Dermis microvascular lymphatic vessel endothelial cell (primary cell): ENCODE measurements at regions not wholly inside any gene's neighbourhood (a gene's known extent, or its start where the extent isn't known, plus 50 kb on each side); places are given as distances from the start of the nearest gene placed in this dataset.
A peak's percentile ranks its signal among the peaks of the same experiment; 100 is the strongest.
"Not testable (repeated sequence)": the region's sequence is repeated elsewhere in the genome, so short reads cannot be mapped to it uniquely, and the experiment has no call there.

Experiments
- DNase-seq, 2 donors: peaks; one replicate each; pipeline versions ENCODE4 v3.0.0 to v3.0.0-alpha.2; 2010; ENCODE audit warnings: low read depth in 2 of 2

- no peak for DNase-seq
Observed at GRCh38 chr4:60315586-60315985, 884.5 kb upstream of the ADGRL3 start.

GRCh38 chr4:60326735-60327134, 873.4 kb upstream of the ADGRL3 start:
- no peak for DNase-seq

DNA sequence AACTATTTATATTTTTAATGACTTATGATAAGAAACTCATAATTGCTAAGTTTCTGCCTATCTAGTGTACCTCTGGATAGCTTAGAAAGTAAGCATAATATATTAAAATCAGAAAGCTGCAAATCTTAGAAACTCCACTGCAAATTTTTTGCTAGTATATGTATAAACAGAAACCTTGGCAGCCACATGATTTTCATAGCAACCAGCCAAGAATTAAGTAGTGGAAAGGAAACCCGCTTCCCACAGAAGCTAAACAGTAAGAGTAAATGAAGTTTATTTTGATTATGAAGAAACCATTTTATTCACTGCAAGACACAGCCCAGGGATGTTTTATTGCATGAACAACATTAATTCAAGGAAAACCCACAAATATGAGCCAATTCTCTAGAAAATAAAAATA, 872.5 kb upstream of the ADGRL3 start:
- no peak for DNase-seq

DNA sequence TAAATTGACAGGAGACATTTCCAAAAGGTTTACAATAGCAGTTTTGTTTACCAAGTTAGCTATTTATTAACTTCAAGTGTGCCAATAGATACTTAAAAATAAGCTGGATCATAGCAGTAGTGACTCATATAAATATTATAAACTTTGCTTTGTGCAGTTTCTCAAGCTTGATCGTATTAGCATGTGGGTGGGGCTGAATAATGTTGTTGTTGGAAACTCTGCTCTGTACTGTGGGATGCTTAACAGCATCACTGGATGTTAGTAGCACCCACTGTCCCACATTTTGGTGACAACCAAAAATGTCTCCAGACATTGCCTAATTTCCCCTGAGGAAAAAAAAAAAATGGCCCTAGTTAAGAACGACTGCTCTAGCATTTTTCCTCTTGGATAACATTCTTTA, 855.2 kb upstream of the ADGRL3 start:
- no peak for DNase-seq

GRCh38 chr4:60345392-60345791, 854.7 kb upstream of the ADGRL3 start:
- no peak for DNase-seq

- no peak for DNase-seq
Observed at GRCh38 chr4:60359746-60360367, 840.3 kb upstream of the ADGRL3 start.

DNA sequence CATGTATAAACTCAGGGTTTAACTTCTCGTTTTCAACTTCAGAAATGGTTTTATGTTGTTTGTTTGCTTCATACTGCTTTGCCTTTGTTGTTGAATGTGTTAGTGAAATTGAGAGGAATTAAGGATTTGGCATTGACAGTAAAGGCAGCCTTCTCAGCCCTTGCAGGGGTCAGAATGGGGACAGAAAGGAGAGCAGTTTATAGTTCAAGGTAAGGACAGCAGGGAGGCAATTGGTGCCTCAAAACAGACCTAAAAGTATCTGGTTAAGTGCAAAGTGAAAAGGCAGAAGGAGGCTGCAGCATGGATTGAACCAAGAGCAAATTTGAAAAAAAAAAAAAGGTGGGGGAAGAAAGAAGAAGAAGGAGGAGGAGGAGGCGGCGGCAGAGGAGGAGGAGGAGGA, 835.0 kb upstream of the ADGRL3 start:
- no peak for DNase-seq

DNA sequence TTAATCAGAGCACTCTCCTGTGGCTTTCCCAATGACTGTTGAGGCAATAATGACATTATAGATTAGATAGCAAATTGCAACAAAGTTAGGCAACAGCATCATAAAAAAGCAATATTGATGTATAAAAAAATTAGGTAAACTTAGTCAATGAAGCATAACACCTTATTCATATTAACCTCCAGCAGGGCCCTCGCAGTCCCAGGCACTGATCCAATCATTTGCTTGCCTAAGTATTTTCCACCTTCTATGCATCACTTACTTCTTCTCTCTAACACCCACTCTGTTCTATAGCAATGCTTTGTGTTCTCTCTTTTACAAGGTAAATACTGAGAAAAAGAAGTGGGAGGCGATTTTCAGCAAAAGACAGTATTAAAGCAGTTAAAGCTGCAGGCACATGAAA, 833.5 kb upstream of the ADGRL3 start:
- DNase-seq = no peak

DNA sequence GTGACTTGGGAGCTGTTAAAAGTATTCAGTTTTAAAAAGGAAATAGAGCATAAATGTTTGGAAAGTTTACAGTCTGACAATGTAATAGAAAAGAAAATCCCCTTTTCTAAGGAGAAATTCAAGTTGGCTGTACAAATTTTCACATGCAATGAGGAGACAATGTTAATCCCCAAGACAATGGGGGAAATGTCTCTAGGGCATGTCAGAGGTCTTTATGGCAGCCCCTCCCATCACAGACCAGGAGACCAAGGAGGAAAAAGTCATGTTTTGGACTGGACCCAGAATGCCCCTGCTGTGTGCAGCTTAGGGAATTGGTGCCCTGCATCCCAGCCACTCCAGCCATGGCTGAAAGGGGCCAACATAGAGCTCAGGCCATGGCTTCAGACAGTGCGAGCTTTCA, 831.1 kb upstream of the ADGRL3 start:
- no peak for DNase-seq

- DNase-seq = no peak
Observed at GRCh38 chr4:60378010-60378409, 822.1 kb upstream of the ADGRL3 start.

DNA sequence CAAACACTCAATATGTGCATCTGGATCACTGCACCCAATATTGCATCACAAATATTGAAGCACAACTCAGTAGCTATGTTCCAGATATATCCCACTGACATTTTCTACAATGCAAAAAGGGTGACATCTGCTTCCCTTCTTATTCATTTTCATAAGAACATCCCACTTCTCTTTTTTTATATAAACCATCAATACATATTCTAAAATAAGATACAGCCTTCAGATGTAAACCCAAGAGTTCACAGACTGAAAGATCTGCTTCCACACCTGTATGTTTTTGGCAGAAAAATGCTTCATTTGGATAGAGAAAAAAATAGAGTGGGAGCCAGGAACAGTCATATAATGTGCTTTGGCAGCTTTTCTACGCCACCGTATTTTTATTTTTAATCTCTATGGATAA, 815.6 kb upstream of the ADGRL3 start:
- DNase-seq = no peak

DNA sequence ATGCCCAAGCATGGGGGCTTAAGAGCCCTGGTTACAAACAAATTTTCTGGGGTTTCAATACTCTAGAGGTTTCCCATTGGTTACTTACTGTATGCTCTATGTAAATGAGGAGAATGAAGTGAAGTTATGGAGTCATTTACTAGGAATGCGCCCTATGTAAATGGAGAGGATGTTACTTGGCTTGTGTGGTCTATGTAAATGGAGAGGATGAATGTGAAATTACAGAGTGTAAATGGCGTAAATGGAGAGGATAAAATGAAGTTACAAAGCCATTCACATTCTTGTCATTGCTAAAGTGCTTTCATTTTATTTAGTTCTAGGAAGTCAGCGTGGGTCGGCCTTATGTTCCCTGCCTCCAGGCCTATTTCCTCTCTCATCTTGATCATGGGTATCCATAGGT, 810.5 kb upstream of the ADGRL3 start:
- DNase-seq = no peak

DNA sequence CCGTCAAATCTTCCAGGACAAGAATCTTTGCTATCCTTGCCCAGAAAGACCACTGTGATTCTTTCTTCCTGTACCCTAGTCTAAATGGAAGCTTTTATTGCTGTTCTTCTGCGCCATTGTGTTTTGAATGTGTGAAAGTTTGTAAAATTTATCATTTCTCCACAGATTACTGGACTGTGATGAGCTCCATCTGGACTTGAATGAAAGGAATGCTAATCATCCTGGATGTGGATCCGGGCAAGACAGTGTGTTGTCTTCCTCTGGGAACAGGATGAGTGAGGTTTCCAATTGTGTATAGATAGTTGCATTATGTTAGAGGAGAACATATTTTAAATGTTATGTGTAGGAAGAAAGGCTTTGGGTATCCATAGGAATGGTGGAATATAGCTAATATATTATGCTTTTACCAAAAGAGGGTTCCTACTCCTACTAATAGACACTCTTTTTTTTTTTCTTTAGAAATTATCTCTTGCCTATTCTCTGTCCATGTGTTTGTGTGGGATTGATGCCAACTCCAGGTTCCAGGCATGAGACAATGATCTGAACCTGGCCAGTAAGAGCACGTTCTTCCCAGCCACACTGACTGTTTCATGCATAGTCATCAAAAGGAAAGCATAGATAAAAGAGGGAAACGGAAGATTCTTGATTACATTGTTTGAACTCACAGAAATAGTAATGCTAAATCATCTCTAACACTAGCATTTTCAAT, 803.6 kb upstream of the ADGRL3 start:
- peak; percentile 5 to 45 for DNase-seq

GRCh38 chr4:60400593-60400992, 799.5 kb upstream of the ADGRL3 start:
- no peak for DNase-seq

GRCh38 chr4:60404027-60404426, 796.1 kb upstream of the ADGRL3 start:
- no peak for DNase-seq

GRCh38 chr4:60422439-60422838, 777.7 kb upstream of the ADGRL3 start:
- DNase-seq = no peak

- not testable (repeated sequence) for DNase-seq
Observed at GRCh38 chr4:60423573-60424184, 776.4 kb upstream of the ADGRL3 start.

- no peak for DNase-seq
Observed at GRCh38 chr4:60432911-60433310, 767.2 kb upstream of the ADGRL3 start.

GRCh38 chr4:60443068-60443467, 757.1 kb upstream of the ADGRL3 start:
- no peak for DNase-seq

DNA sequence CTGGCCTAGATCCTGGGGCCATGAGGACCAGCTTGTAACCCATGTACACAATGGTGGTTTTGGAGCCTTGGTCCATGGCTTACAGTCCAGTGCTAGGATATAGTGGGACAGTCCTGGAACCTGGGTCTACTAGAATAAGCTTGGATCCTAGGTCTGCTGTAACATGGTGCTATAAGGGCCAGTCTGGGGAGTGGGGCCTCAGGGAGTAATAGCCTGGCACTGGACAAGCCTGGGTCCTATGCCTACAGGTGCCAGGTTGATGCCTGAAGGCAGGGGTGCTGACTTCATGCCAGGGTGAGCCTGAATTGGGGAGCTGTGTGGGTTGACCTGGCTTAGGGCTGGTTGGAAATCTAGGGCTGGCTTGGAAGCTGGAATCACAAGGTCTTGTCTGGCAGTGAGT, 756.3 kb upstream of the ADGRL3 start:
- no peak for DNase-seq

GRCh38 chr4:60450054-60450453, 750.1 kb upstream of the ADGRL3 start:
- no peak for DNase-seq

GRCh38 chr4:60452266-60452665, 747.9 kb upstream of the ADGRL3 start:
- no peak for DNase-seq

DNA sequence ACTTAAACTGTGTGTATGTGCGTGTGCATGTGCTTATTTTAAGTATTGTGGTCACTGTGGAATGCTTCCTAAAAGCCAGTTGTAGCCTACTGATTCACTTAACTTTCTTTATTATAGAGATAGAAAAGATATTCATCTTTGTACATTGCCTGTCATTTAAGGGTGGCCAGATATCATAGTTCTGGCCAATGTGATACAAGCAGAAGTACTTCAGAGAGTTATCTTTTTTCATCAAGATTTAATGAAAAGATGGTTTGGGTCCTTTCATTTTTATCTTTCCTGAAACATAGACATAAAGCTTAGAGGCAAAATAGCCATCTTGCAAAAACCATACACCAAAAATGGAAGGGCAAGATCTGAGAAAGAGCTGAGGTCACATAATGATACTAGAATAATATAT, 744.7 kb upstream of the ADGRL3 start:
- DNase-seq = no peak
